ENCODE measurements at regions not wholly inside any gene's neighbourhood (a gene's known extent, or its start where the extent isn't known, plus 50 kb on each side); places are given as distances from the start of the nearest gene placed in this dataset.
A peak's percentile ranks its signal among the peaks of the same experiment; 100 is the strongest.

DNA sequence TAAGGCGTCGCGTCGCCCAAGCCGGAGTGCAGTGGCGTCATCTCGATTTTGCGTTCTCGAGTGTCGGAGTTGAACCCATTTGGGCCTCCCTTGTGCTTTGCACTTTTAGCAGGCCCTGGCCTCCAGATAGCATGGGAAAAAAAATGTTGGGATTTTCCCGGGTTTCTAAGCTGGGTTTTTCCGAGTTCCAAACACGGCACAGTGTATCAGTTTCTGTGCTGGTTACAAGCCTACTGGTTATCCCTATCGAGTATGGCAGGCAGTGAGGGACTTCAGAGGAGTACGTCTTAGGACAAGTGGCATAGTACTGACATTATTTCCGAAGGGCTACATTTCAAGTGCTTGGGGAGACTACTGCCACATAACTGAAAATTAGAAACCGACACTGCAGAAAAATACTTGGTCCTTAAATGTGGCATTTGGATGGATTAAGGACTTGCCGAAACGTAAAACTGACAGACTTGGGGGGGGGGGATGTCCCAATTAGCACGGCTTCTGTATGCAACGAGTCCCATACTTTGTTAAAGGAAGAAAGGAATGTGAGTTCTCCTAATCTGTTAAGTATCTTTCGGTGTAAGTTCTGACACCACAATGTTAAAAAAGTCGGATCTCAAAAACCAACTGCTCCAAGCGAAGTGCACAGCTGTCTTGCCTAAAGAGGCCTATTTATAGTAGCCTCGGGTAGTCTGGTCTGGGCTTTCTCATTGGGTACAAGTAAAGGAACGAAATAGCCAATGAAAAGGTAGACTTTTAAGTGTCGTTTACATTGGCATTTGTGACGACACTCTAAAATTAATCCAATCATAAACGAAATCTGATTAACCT, 70.2 kb downstream of the HFE start:
- no peak for TF ChIP-seq POLR2A (IDR thresholded peaks at IDR 0.05)
- TF ChIP-seq, protein P1, sequence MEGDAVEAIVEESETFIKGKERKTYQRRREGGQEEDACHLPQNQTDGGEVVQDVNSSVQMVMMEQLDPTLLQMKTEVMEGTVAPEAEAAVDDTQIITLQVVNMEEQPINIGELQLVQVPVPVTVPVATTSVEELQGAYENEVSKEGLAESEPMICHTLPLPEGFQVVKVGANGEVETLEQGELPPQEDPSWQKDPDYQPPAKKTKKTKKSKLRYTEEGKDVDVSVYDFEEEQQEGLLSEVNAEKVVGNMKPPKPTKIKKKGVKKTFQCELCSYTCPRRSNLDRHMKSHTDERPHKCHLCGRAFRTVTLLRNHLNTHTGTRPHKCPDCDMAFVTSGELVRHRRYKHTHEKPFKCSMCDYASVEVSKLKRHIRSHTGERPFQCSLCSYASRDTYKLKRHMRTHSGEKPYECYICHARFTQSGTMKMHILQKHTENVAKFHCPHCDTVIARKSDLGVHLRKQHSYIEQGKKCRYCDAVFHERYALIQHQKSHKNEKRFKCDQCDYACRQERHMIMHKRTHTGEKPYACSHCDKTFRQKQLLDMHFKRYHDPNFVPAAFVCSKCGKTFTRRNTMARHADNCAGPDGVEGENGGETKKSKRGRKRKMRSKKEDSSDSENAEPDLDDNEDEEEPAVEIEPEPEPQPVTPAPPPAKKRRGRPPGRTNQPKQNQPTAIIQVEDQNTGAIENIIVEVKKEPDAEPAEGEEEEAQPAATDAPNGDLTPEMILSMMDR (IDR thresholded peaks at IDR 0.05): no peak
- Histone ChIP-seq H3K4me3 (peak overlapping the region; percentile 52 to 79 (median 64)), H3K27me3 (no peaks in the 10 kb centered on the region), H3K4me1 (peaks cover 0 to 11% (median 4%) of the 10 kb centered on the region in 4 donors), H3K36me3 (no peaks in the 10 kb centered on the region), H3K27ac (peak overlapping the region; percentile 89 to 99 (median 94)), H3K9me3 (no peaks in the 10 kb centered on the region)
- DNase-seq: peak in 1 of 3 donors; percentile 77

DNA sequence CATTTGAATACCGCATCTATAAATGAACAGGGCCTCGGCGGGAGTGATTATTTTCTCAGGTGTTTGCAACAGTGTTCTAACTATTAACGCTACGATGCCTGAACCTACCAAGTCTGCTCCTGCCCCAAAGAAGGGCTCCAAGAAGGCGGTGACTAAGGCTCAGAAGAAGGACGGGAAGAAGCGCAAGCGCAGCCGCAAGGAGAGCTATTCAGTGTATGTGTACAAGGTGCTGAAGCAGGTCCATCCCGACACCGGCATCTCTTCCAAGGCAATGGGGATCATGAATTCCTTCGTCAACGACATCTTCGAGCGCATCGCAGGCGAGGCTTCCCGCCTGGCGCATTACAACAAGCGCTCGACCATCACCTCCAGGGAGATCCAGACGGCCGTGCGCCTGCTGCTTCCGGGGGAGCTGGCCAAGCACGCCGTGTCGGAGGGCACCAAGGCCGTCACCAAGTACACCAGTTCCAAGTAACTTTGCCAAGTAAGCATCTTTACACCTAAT, 70.9 kb downstream of the HFE start:
- Histone ChIP-seq H3K9me3 (no peaks in the 10 kb centered on the region), H3K4me1 (peaks cover 0 to 11% (median 4%) of the 10 kb centered on the region in 4 donors), H3K36me3 (no peaks in the 10 kb centered on the region), H3K4me3 (peak overlapping the region; percentile 52 to 61 (median 55)), H3K27me3 (no peaks in the 10 kb centered on the region), H3K27ac (peak overlapping the region; percentile 89 to 99 (median 94))
- TF ChIP-seq POLR2A (IDR thresholded peaks at IDR 0.05): peak; percentile 100
- TF ChIP-seq, protein P1 (IDR thresholded peaks at IDR 0.05): no peak
- peak; percentile 83 to 95 (median 85) for DNase-seq

DNA sequence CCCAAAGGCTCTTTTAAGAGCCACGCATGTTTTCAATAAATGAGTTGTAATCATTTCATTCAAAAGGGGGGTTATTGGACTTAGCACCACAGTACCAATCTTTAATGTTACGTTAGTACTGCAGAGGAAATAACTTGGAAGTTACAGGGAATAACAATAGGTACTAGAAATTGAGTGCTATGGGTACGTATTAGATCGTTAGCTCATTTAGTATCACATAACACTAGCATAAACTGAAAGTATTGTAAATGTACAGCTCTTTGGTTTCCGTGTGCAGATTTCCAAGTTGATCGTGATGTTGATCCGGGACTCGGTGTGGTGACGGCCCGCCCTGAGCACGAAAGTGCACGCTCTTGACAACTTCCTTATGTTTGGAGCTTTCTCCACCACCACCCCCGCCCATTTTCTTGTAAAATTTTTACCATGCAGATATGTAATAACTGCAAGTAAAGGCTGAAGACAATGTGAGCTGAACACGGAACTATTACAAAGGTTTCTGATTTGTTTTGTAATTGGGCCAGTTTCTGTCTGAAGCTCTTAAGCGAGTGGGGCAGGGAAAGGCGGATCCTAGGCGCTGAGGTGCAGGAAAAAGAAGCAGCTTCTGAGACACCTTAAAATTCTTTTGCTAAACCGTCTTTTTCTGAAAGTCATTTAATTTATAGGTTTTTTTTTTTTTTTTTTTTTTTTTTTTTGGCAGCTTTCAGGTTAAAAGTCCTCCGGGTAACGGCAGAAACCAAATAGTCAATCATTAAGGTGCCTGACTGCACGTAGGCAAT, 71.5 kb downstream of the HFE start:
- H3K4me1 ChIP-seq: peaks cover 0 to 11% (median 4%) of the 10 kb centered on the region in 4 donors

DNA sequence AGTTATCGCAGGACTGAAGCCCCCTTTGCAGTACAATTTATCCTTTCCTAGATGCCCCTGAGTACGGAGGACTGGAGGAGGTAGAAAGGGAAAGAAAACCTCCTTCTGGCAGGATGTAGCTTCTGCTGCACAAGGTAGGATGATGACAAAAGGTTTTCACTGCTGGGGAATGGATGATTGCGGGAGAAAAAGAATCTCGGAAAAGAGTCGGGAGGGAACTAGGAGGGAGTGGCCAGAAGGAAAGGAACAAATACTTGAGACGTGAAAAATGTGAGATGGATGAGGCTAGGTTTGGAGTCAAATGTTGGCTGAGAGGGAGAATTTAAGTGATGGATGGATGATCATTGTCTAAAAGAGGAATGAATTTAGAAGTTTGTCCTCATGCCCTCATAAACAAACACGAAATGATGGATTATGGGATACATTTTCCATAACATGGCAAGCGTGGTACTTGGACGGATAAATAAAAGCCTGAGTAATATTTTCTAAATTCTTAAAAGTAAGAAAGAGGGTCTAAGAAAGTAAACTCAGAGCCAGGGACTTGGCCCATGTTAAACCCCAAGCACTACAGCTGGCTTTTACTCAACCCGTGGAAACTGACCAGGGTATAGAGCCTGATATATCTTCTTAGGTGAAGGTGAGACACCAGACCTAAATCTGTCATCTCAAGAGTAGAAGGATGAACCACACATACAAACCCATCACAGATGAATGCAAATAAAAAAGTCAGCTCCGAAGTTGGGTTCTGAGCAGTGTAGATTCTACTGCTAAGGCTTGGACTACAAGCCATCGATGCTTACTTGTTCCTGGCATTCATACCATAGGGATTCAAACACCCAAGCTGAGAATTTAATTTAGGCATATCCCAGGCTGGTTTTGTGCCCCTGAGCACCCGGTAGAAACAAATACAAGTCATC, 72.4 kb downstream of the HFE start:
- peak overlapping the region; percentile 89 to 99 (median 94) for H3K27ac ChIP-seq
- no peak for DNase-seq
- TF ChIP-seq POLR2A (IDR thresholded peaks at IDR 0.05): peak in 1 of 2 donors; percentile 73
- TF ChIP-seq, protein P1 (IDR thresholded peaks at IDR 0.05): no peak
- H3K36me3 ChIP-seq: no peaks in the 10 kb centered on the region
- H3K4me3 ChIP-seq: peak overlapping the region; percentile 52 to 61 (median 55)
- no peaks in the 10 kb centered on the region for H3K9me3 ChIP-seq
- peaks cover 0 to 11% (median 4%) of the 10 kb centered on the region in 4 donors for H3K4me1 ChIP-seq
- no peaks in the 10 kb centered on the region for H3K27me3 ChIP-seq

More for the DNA sequence above, 71.5 kb downstream of the HFE start:
- Histone ChIP-seq H3K36me3 (no peaks in the 10 kb centered on the region), H3K27ac (peak overlapping the region; percentile 89 to 99 (median 94)), H3K9me3 (no peaks in the 10 kb centered on the region), H3K4me3 (peak overlapping the region; percentile 52 to 61 (median 55)), H3K27me3 (no peaks in the 10 kb centered on the region)
- DNase-seq: peak; percentile 75 to 89 (median 77)
- TF ChIP-seq POLR2A (IDR thresholded peaks at IDR 0.05): peak; percentile 18 to 62
- TF ChIP-seq, protein P1 (IDR thresholded peaks at IDR 0.05): no peak

DNA sequence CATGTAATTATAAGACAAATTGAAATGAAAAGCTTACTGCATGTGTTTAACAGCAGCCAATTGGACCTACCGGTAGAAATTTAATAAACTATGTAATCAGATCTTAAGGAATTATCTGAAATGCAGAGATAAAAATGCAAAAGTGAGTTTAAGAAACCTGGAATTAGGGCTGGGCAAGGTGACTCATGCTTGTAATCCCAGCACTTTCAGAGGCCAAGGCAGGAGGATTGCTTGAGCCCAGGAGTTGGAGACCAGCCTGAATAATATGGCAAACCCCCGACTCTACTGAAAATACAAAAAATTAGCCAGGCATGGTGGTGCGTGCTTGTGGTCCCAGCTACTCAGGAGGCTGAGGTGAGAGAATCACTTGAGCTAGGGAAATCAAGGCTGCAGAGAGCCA, 74.1 kb downstream of the HFE start:
- H3K9me3 ChIP-seq: no peaks in the 10 kb centered on the region
- no peak for DNase-seq
- H3K4me3 ChIP-seq: no peak overlapping the region
- no peaks in the 10 kb centered on the region for H3K36me3 ChIP-seq
- TF ChIP-seq, protein P1 (IDR thresholded peaks at IDR 0.05): no peak
- TF ChIP-seq POLR2A (IDR thresholded peaks at IDR 0.05): no peak
- H3K4me1 ChIP-seq: peaks cover 0 to 11% (median 2%) of the 10 kb centered on the region in 4 donors
- no peaks in the 10 kb centered on the region for H3K27me3 ChIP-seq
- no peak overlapping the region for H3K27ac ChIP-seq
